Caco-2 (cell line): ENCODE measurements at regions not wholly inside any gene's neighbourhood (a gene's known extent, or its start where the extent isn't known, plus 50 kb on each side); places are given as distances from the start of the nearest gene placed in this dataset.

Experiments
- BruUV-seq: library from RNA; stranded (reverse); fragments of 400-500 nt; replicated peaks from 2 replicates; lab custom pipeline; 2021; lab: Mats Ljungman, UMichigan
- CTCF ChIA-PET: fragments of 300-600 bp; sonication (Branson Sonifier 250); formaldehyde crosslinking; loops from one replicate; lab custom pipeline; 2022; ENCODE audit warnings: antibody characterized with exemption; lab: Charles Lee
- POLR2A ChIA-PET: fragments of 300-600 bp; sonication (Branson Sonifier 250); formaldehyde crosslinking; loops from one replicate; lab custom pipeline; 2022; ENCODE audit warnings: antibody characterized with exemption; lab: Charles Lee
- DNase-seq, 2 experiments: peaks; one replicate each; pipeline versions ENCODE4 v3.0.0 to v3.0.0-alpha.2; 2020 to 2022
- H3K27me3 ChIP-seq: replicated peaks from 2 replicates; pipeline ENCODE4 v1.6.0; 2011; ENCODE audit warnings: low read length; ENCODE audit not compliant: control insufficient read depth, insufficient read depth
- H3K36me3 ChIP-seq: 2 replicates; pipeline ENCODE4 v1.5.1; 2011; ENCODE audit warnings: low read length; ENCODE audit not compliant: control insufficient read depth, insufficient read depth
- H3K4me1 ChIP-seq: fragments of 250-450 bp; sonication (Bioruptor Pico); 2 replicates; pipeline ENCODE4 v1.5.1; 2020; ENCODE audit warnings: mild to moderate bottlenecking
- H3K4me3 ChIP-seq: 2 replicates; pipeline ENCODE4 v1.5.1; 2011; ENCODE audit warnings: low read depth, mild to moderate bottlenecking, control low read depth, low read length
- H3K9me3 ChIP-seq: fragments of 250-450 bp; sonication (Bioruptor Pico); 2 replicates; pipeline ENCODE4 v1.5.1; 2020; ENCODE audit warnings: mild to moderate bottlenecking, moderate library complexity
- H3K27ac Mint-ChIP-seq: one replicate; pipeline ENCODE4 v1.8.0; 2022; ENCODE audit warnings: mixed read lengths; ENCODE audit not compliant: unreplicated experiment
- H3K27me3 Mint-ChIP-seq: one replicate; pipeline ENCODE4 v1.8.0; 2022; ENCODE audit warnings: mixed read lengths; ENCODE audit not compliant: insufficient read depth, unreplicated experiment
- H3K36me3 Mint-ChIP-seq: one replicate; pipeline ENCODE4 v1.8.0; 2022; ENCODE audit warnings: mild to moderate bottlenecking, mixed read lengths; ENCODE audit not compliant: insufficient read depth, unreplicated experiment
- H3K4me1 Mint-ChIP-seq: one replicate; pipeline ENCODE4 v1.8.0; 2022; ENCODE audit warnings: low read depth, mixed read lengths; ENCODE audit not compliant: unreplicated experiment
- H3K4me3 Mint-ChIP-seq: one replicate; pipeline ENCODE4 v1.8.0; 2022; ENCODE audit warnings: mild to moderate bottlenecking, moderate library complexity, mixed read lengths; ENCODE audit not compliant: unreplicated experiment
- H3K9me3 Mint-ChIP-seq: one replicate; pipeline ENCODE4 v1.8.0; 2022; ENCODE audit warnings: mixed read lengths; ENCODE audit not compliant: unreplicated experiment
- CTCF ChIP-seq, 2 experiments: fragments of 200-600 bp in 1 of 2; IDR thresholded peaks; 1 replicate in 1 of 2; 2 replicates in 1 of 2; pipeline versions ENCODE4 v1.5.1 to v1.8.0; 2011 to 2022; ENCODE audit warnings: antibody characterized with exemption in 1 of 2, control low read depth in 1 of 2, inconsistent platforms in 1 of 2, low read depth in 1 of 2, low read length in 1 of 2, mild to moderate bottlenecking in 1 of 2, moderate library complexity in 1 of 2; ENCODE audit not compliant: insufficient read depth in 1 of 2, severe bottlenecking in 1 of 2, unreplicated experiment in 1 of 2
- intact Hi-C: fragments of 100-400 bp; cut with micrococcal nuclease; formaldehyde crosslinking; loops from one replicate; pipeline ENCODE4 v1.10.0; 2022; ENCODE audit not compliant: unreplicated experiment

GRCh38 chrX:33721927-33722326 is 410.2 kb downstream of the FAM47A start:
- no peaks in the 10 kb centered on the region for H3K9me3 Mint-ChIP-seq
- no TSS peak for BruUV-seq
- DNase-seq: no peak
- ChIA-PET CTCF (no interaction called here), POLR2A (no interaction called here)
- no peak overlapping the region for H3K4me3 Mint-ChIP-seq
- intact Hi-C loops: no loop called here
- H3K4me3 ChIP-seq: no peak overlapping the region
- no peaks in the 10 kb centered on the region for H3K36me3 ChIP-seq
- no peaks in the 10 kb centered on the region for H3K27me3 Mint-ChIP-seq
- H3K9me3 ChIP-seq: no peaks in the 10 kb centered on the region
- no peak overlapping the region for H3K27ac Mint-ChIP-seq
- H3K27me3 ChIP-seq: no peaks in the 10 kb centered on the region
- H3K4me1 Mint-ChIP-seq: no peaks in the 10 kb centered on the region
- TF ChIP-seq CTCF (IDR thresholded peaks at IDR 0.05; ENCODE audit: insufficient read depth in 1 of 2, low read depth in 1 of 2, low read length in 1 of 2, severe bottlenecking in 1 of 2, unreplicated experiment in 1 of 2): no peak
- H3K4me1 ChIP-seq: no peaks in the 10 kb centered on the region
- H3K36me3 Mint-ChIP-seq: no peaks in the 10 kb centered on the region

- Mint-ChIP-seq H3K27ac (no peak overlapping the region), H3K36me3 (no peaks in the 10 kb centered on the region), H3K9me3 (no peaks in the 10 kb centered on the region), H3K27me3 (no peaks in the 10 kb centered on the region), H3K4me1 (no peaks in the 10 kb centered on the region), H3K4me3 (no peak overlapping the region)
- intact Hi-C loops: no loop called here
- H3K4me1 ChIP-seq: no peaks in the 10 kb centered on the region
- no peak overlapping the region for H3K4me3 ChIP-seq
- no peaks in the 10 kb centered on the region for H3K27me3 ChIP-seq
- no peak for DNase-seq
- ChIA-PET POLR2A (no interaction called here), CTCF (no interaction called here)
- TF ChIP-seq CTCF (IDR thresholded peaks at IDR 0.05; ENCODE audit: insufficient read depth in 1 of 2, low read depth in 1 of 2, low read length in 1 of 2, severe bottlenecking in 1 of 2, unreplicated experiment in 1 of 2): no peak
- H3K9me3 ChIP-seq: no peaks in the 10 kb centered on the region
- no peaks in the 10 kb centered on the region for H3K36me3 ChIP-seq
- no TSS peak for BruUV-seq
Measured at GRCh38 chrX:33686105-33686504, 446.0 kb downstream of the FAM47A start.
